Glomerular endothelial cell (primary cell): ENCODE measurements at regions not wholly inside any gene's neighbourhood (a gene's known extent, or its start where the extent isn't known, plus 50 kb on each side); places are given as distances from the start of the nearest gene placed in this dataset.

Experiments
- DNase-seq: peaks from one replicate; pipeline ENCODE4 v3.0.0-alpha.2; 2011; ENCODE audit warnings: low read depth, low spot score; ENCODE audit errors: extremely low read depth

DNA sequence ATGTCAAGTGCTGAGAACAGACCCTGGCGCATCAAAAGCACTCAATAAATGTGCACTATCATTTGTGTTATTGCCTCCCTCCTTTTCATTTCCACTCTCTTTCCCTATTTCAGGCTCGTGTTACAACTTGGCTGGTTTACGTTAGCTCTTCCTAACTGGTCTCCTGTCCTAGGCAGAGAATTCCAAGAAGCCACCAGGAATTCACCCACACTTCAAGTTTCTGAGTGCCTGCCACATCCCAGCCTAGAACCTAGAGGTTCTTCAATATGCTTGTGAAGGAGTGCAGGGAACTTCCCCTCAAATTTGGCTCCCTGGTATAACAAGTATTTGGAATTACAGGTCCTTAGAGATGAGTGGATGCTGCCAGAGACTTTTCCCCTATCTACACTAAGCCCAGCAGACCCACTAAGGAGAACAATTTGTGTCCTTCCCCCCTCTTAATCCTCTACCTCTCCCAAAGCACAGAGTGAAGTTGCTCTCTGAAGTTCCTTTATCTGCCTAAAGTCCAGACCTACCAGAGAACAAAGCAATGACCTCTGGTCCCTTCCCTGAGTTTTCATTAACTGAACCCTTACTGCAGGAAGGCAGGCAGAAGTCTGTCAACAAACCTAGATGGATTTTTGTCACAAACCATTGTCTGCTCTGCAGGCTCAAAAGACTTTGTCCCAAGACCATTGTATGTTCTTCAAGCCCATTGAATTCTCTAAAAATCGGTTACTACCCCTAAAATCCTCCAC is 201.6 kb upstream of the JARID2 start:
- DNase-seq, result no peak

DNA sequence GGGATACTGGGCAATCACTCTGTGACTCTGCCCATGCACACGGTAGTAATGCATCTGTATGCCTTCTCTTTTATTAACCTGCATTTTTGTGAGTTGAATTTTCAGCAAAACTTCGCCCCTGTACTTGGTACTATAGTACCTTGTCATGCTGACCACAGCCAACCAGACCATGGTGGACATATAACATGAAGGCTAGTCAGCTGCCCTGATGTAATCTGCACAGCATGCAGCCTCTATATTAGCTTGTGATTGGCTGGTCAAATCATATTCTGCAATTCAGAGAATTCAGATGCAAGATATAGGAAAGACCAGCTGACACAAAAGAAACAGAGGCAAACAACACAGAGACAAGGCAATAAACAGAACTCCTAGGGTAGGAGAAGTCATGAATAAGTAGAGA is 200.9 kb upstream of the JARID2 start:
- no peak for DNase-seq

DNA sequence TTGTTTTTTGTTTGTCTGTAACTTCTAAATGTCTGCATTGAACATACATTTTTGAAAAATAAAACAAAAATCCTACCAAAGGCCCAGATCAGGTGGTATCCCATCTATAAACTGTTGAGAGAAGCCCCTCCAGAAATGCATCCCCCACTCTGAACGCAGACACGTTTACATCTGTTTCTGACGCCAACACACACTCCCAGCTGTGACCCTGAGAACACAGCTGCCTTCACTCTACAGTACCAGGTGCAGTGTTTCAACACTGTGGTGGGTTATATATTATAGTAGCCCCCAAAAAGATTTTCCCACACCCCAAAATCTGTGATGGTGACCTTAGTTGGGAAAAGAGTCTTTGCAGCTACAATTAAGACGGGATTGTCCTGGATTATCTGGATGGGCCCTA is 199.1 kb upstream of the JARID2 start:
- no peak for DNase-seq

DNA sequence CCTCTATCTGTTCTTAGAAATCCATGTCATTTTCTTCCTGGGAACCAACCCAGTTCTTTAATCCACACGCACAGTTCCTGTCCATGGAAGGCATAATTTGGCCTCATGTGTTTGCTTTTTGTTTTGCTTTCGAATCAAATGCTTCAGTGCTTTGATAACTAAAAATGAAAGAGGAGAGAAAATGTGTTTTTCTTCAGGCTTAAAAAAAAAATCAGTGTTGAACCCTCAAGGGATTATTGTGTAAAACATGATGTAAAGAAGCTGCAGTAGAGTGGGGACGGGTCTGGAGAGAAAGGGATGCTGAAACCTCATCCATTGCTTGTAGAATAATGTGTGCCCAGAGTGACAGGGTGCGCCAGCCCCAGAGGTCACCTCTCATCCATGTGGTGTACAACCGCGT is 197.5 kb upstream of the JARID2 start:
- no peak for DNase-seq

DNA sequence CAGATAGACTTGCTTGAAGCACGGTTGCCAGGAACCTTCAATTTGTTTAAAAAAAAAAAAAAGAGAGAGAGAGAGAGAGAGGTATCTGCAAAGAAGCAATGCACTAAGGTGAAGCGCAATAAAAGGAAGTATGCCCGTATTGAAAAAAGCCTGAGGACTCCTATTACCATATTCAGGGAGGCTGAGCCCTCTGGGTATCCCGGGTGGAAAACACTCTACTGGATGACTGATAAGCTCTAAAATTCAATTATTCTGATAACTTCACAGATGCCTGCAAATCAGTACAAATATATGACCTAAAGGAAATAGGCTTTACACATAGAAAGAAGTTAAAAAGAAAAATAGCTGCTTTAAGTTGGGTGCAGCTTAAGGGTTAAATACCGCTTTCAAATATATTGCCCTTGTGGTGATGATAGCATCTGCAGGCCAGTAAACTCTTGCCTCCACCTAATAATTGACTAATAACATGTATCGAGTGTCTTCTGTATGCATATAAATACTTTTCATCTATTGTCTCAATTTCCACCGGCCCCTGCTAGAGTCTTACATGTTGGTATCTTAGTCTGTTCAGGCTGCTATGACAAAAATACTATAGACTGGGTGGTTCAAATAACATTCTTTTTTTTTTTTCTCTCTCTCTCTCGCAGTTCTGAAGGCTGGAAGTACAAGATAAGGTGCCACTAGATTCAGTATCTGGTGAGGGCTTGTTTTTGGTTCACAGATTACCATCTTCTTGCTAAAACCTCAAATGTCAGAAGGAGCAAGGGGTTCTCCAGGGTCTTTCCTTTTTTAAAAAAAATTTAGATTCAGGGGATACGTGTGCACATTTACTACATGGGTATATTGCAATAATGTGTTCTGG is 187.4 kb upstream of the JARID2 start:
- DNase-seq, result no peak

DNA sequence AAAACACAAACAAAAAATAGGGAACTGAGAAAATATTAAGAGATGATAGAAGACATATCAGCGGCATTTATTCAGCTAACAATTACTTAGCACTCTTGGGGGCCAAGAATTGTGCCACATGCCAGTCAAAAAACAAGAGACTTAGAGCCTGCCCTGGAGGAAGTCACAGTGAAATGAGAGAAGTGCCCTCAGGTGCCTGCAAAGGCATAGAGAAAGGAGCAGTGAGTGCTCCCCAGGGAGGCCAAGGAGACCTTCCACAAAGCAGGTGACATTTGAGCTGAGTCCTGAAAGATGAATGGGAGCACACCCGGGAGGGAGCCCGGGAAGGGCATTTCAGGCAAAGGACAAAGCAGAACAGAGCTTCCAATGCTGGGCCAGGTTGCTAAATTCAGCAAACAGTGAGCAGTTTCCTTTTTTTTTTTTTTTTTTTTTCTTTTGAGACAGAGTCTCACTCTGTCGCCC is 184.7 kb upstream of the JARID2 start:
- no peak for DNase-seq

DNA sequence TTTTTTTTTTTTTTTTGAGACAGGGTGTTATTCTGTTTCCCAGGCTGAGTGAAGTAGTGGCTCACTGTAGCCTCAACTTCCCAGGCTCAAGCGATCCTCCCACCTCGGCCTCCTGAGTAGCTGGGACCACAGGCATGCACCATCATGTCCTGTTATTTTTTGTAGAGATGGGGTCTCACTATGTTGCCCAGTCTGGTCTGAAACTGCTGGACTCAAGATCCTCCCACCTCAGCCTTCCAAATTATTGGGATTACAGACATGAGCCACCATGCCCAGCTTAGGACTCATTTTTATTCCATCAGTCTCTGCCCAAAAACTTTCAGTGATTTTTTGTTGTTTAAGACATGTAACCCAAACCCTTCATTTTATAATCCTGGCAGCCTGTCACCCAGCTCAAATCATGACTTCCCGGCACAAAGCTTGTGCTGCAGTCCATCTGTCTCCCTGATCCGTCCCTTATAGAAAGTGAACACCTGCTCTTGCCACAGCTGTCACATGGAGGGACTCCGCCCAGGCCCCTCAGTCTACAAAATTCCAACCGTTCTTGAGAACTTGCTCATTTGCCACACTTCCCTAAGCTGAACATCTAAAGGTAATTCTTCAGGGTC is 183.9 kb upstream of the JARID2 start:
- no peak for DNase-seq

DNA sequence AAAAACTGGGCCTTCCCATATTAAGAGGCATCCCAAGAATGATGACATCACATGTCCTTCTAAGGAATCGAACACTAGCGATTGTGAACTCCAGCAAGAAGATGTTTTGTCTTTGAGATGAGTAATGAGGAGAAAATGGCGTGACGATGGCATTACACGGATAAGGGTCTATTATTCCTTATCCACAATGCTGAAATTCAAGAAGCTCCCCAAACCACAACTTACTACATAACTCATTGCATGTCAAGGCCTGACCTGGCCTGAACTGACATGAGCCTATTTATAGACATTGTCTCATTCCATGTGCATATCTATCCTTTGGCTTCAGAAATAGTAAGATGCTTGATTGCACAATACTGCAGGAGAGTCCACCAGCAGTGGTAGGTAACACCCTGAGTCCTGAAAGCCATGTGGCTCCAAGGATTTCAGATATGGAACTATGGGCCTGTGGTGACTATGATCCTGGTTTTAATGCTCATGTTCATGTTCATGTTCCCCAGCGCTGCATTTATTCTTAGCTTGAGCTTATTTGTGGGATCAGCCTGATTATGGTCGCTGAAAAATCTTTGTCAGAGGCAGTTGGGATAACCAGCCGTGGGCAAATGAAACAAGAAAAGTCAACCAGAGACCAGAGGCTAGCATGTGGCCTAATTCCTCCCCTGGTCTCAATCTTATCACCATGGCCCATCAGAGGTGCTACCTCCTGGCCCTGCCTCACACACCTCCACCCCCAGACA is 183.2 kb upstream of the JARID2 start:
- no peak for DNase-seq

DNA sequence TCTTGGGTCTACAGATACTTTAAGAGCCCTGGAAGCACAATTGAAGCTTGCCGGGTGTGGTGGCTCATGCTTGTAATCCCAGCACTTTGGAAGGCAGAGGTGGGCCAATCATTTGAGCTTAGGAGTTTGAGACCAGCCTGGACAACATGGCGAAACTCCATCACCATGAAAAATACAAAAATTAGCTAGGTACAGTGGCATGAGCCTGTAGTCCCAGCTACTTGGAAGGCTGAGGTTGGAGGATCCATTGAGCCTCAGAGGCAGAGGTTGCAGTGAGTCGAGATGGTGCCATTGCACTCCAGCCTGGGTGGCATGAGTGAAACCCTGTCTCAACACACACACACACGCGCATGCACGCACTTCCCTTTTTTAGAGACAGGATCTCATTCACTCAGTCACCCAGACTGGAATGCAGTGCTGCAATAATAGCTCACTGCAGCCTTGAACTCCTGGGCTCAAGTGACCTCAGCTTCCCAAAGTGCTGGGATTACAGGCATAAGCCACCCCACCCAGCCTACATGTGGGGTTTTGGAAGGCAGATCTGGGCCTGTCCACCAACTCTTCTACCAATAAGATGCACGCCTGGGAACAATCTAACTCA is 182.5 kb upstream of the JARID2 start:
- no peak for DNase-seq

DNA sequence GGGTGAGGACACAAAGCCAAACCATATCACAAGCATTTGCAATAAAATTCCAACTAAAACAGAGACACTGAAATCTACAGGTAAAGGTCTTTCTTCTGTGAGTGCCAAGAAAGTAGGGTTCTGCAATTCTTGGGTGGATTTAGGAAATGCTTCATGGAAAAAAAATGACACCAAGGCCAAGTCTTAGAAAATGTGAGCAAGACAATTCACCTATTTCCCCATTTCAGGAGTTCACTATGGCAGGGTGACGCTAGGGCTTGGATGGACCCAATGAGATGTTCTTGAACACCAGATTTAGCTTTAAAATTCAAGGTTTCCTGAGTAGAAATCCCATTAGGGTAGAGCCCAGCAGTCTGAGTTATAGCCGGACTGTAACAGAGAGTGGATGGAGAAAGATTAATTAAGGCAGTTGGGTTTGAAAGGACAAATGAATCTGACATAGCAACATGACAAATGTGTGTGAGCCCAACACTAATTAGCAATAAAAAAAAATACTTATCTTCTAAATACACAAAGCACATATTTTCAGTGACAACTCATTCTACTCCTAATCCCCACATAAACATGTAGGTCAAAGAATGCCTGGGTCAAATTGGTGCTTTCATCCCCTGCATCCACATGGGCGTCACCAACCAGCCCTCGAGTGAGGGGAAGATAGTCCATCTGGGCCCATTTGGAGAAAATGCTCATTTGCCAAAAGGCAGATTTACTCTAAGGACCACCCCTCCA is 180.4 kb upstream of the JARID2 start:
- DNase-seq, result no peak

DNA sequence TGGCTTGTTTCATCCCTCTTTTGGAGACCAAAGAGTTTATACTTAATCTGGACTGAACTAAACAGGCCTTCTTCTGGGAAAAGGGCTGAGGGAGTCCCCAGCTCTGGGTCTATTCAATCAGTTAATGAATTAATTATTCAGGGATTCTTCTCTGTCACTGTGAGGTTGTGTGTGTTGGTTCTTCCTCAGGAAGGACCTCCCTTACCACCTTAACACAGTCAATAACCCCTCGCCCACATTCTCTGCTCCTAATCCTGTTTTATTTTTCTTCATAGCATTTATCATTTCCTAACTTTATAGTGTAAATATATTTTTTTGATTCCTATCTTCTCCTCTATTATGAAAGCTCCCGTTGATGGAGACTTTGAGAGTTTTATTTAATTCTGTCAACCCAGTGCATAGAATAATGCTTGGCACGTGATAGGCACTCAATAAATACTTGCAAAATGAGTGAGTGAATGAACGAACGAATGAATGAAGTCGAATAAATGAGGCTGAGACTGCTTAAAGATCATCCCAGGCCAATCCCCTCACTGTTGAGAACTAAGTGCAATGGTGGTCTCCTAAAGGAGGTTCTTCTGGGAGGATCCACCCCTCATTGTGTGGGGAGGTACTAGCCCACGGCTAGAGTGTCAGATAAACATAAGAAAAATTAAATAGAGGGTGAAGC is 179.6 kb upstream of the JARID2 start:
- no peak for DNase-seq

DNA sequence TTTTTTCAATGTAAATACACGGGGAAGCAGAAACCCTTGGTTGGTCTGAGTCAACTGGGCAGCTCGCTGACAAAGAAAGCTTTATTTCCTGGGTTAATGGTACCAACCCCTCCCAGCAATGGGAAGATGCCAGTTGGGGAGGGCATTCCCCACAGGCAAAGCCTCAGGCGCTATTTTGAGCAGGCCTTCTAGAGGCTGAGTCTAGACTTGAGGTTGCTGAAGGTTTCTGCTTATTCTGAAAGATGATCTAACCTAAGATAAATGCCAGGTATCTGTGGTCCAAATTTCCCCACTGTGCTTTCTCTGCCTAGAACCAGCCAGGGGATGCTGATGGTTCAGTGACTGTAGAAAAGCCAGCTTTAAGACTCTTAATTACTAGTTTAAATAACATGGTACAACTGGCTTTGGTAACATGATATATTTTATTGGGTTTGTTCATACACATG is 172.5 kb upstream of the JARID2 start:
- DNase-seq, result no peak

DNA sequence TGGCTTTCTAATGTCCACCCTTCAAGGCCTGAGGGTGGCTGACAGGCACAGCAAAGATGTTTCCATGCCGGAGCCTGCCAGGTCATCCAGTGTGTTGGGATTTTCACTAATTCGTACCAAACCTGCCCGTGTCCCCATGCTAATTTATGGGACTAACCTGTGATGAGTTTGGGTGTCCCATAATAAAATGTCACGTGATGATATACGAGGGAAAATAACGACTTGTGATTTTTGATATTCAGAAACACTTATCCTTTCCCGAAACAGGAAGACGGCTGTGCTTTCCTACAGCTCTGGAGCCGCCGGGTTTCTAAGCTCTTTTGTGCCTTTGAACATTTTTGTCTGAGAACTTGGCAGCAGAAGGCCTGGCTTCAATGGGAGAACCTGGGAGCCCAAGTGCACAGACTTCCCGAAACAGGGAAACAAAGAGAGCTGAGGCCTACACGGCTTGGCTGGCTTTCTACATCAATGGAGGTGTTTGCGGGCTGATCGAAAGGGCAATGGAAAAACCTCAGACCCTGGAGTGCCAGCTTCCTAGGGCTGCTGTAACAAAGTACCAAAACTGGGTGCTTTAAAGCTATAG is 171.9 kb upstream of the JARID2 start:
- DNase-seq, result no peak

DNA sequence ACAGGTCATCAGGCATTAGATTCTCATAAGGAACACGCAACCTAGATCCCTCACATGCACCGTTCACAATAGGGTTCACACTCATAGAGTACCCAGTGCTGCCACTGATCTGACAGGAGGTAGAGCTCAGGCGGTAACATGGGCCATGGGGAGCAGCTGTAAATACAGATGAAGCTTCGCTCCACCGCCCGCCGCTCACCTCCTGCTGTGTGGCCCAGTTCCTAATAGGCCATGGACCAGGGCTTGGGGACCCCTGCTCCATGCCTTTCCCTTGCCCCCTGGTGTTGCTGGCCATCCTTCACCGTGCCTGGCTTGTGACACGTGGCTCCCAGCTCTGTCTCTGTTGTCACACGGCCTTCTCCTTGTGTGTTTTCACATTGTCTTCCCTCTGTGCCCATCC is 171.1 kb upstream of the JARID2 start:
- DNase-seq, result no peak

DNA sequence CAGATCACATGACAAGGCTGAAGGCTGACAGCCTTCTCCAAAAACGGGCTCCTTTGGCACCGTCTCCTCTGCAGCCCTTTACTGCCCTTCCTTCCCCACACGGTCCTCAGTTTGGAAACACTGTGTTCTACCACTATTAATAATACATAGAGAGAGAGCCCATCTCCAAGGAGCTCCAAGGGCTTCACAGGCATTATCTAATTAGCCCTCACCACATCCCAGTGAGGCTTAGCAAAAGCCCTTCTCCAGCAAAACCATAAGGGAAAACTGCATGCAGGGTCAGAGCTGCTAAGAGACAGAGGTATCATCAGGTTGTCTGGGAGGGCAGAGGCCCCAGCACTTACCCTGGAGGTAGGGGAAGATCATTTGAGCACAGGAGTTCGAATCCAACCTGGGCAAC is 169.3 kb upstream of the JARID2 start:
- DNase-seq, result no peak

DNA sequence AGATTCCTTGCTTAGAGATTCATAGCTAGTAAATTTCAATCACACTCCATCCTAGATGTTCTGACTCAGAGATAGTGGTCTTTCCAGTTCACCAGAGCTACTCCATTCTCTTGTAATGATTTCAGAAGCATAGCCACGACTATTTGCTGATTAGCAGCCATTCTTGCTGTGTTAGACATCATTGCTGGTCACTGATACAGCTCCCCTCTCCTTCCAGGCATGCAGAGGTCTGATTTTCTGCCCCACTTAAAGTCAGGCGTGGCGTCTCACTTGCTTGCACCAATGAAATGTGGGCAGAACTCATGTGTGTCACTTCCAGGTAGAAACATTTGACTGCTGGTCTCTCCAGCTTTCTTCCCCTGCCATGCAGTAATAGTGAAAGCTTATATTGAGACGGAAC is 168.9 kb upstream of the JARID2 start:
- DNase-seq, result no peak

DNA sequence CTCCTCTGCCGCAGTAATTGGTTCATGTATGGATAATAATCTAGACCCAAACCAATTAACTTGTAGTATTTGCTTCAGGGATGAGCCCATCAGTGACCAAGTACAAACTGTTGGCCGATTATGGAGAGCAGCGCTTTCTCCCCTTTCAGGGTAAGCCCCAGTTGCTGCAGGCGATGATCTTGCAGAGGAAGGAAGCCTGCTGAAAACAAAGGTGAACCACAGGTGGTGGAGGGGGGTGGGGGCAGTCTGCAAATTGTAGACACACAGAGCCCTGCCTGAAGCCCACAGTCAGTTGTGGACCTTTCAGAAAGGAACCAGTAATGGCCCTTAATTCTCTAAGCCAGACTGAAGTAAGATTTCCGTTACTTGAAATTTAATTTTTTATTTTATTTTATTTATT is 167.9 kb upstream of the JARID2 start:
- DNase-seq, result no peak

DNA sequence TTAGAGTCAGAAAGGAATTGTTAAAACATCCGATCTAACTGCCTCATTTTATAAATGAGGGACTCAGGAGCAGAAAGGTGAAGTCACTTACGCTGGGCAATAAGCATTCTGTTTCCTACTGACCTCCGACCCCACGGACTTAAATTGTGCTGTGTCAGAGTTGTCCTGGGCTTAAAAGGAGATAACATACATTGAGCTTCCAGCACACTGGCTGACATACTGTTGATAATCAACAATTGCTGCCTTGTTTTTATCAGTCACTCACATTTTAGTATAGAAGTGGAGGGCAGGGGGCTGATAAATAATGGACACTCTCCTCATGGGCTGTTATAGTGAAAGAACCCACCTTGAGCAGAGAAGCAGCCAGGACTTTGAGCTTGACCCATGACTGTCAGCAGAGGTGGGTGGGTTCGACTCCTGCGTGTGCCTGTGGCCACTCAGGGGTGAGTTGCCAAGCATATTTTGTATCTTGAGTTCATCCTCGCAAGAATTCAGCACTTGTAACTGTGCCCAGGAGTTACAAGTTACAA is 166.5 kb upstream of the JARID2 start:
- DNase-seq, result no peak

DNA sequence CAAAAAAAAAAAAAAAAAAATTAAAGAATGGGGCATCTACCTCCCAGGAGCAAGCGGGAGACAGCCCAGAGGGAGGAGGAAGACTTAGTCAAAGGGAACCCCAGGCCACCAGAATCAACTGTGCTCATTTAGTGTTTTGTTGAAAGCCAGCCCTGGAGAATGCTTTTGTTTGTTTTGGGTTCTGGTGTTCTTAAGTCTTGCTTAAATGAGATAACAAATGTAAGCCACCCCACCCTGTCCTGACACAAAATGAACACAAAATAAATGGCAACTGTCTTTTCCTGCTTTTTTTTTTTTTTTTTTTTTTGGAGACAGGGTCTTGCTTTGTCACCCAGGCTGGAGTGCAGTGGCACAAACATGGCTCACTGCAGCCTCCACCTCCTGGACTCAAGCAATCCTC is 165.0 kb upstream of the JARID2 start:
- no peak for DNase-seq
